ENCODE measurements at regions not wholly inside any gene's neighbourhood (a gene's known extent, or its start where the extent isn't known, plus 50 kb on each side); places are given as distances from the start of the nearest gene placed in this dataset.
A peak's percentile ranks its signal among the peaks of the same experiment; 100 is the strongest.

DNA sequence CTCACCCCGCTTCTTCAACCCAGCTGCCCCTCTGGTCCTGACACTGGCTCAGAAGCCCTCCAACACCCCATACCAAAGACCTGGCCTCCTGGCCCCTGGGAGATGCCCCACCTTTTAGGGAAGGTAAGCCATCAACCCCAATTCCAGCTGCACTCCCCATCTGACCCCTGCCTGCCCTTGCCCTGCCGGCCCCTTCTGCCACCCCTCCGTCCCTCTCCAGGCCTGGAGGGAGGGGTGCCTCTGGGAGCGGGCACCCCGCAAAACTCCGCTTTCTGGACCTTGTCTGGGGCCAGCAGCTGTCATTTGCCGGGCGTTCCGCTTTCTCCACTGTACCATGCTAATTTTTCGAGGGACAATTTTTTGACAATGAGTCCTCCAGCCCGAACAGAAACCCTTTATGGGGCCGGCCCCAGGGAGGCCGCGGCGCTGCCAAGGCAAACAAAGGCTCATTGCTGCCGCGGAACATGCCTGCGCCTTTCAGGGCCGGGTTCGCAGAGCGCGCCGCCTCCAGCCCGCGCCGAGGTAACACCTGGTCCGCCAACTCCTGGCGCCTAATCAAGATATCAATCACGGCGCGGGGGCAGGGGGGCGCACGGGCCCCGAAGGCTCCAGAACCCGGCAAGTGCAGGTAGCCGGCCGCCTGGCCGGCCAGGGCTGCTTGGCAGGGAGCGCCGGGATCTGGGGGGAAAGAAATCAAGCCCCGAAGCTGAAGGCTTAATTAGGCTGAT is 96.0 kb downstream of the INHBB start:
- peak; percentile 87 for DNase-seq

DNA sequence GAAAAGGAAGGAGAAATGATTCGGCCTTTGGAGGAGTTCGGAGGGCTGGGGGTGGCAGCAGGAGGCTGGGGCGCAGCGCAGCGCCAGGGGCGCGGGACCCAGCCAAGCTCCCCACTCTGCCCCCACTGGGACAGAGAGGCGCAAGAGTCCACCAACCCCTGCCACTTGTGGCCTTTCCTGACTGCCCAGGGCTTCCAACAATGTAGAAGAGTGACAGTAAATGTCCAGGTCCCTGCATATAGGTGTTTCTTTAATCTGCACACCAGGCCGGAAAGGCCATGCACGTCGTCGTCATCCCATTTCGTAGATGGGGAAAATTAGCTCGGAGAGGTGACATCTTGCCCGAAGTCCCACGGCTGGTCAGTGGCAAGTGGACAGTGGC is 96.6 kb downstream of the INHBB start:
- DNase-seq, result no peak

DNA sequence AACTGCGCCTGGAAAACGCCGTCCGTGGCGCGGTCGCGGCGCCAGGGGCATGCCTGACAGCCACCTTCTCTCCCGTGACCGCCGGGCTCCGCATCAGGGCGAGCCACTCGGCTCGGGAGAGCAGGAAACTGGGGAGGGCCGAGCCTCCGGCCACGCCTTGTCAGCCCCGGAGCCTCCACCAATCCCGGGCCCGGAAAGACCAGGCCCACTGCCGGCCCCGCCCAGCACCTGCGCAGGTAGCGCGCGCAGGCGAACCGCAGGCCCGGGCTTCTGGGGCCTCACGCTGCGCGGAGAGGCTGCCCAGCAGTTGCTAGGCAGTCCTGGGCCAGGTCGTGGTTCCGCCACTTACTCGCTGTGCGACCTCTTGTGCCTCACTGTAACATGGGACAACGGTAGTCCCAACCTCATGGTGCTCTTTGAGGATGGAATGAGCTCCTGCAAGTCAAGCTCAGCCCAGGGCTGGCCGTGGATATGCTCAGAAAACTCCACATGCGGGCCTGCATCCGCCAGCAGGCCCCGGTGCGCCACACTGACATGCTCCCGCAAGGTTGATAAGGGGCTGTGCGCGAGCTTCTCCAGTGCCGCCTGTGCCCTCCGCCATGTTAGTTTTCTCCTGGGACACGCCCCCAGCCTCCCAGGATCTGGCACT is 97.1 kb downstream of the INHBB start:
- peak; percentile 90 for DNase-seq

DNA sequence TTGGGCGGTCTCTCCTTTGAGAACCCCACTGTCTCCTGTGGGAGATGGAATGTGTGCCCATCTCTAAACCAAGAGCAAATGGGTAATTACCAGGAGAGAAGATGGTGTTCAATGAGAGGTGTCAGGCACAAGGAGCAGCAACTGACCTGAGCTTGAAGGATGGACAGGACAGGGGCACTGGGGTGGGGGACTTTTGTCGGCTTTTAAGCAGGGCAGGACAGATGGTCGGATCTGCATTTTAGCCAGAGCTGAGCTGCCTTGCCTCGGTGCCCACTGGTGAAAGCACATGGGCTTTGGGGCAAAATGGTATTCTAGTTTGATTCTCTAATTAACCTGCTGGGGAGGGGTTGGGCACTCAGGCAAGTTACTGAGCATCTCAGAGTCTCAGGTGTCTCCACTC is 98.0 kb downstream of the INHBB start:
- DNase-seq, result no peak

DNA sequence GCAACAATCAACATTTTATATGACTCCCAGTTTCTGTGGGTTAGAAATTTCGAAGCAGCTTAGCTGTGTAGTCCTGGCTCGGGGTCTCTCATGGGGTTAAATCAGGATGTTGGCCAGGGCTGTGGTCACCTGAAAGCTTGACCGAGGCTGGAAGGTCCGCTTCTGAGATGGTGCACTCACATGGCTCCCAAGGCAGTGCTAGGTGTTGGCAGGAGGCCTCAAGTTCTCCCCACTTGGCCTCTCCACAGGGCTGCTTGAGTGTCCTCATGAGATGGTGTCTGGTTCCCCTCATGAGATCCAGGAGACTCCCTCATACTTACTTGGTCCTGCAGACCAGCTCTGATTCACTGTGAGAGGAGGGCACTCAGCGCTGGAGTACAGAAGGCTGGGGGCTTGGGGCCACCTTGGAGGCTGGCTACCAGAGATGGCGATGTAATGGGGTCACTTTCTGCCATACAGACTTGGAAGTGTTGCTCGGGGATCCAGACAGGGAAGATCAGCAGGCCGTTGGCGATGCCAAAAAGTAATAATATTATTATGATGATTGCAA is 98.8 kb downstream of the INHBB start:
- no peak for DNase-seq

DNA sequence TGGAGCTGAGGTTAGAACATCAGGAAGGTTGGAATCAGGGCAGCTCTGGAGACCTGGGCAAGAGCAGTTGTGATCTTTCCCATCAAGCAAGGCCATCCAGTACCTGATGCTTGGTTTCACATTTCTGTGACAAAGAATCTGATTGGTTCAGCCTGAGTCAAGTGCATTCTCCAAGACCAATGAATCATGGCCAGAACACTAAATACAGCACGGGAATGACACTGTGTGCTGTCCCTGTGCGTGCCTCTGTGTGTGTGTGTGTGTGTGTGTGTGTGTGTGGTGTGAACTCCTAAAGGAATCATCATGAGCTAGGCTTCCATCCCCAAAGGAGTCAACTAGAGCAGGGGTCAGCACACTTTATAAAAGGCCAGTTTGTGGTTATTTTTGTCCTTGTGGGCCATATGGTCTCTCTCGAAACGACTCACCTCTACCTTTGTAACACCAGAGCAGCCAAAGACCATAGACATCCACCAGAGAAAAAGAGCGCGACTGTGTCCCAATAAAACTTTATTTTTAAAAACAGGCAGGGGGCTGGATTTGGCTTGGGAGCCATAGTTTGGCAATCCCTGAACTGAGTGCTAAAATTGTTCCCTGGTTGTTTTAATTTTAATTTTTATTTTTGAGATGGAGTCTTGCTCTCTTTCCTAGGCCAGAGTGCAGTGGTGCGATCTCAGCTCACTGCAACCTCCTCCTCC is 99.7 kb downstream of the INHBB start:
- DNase-seq, result peak; percentile 77

DNA sequence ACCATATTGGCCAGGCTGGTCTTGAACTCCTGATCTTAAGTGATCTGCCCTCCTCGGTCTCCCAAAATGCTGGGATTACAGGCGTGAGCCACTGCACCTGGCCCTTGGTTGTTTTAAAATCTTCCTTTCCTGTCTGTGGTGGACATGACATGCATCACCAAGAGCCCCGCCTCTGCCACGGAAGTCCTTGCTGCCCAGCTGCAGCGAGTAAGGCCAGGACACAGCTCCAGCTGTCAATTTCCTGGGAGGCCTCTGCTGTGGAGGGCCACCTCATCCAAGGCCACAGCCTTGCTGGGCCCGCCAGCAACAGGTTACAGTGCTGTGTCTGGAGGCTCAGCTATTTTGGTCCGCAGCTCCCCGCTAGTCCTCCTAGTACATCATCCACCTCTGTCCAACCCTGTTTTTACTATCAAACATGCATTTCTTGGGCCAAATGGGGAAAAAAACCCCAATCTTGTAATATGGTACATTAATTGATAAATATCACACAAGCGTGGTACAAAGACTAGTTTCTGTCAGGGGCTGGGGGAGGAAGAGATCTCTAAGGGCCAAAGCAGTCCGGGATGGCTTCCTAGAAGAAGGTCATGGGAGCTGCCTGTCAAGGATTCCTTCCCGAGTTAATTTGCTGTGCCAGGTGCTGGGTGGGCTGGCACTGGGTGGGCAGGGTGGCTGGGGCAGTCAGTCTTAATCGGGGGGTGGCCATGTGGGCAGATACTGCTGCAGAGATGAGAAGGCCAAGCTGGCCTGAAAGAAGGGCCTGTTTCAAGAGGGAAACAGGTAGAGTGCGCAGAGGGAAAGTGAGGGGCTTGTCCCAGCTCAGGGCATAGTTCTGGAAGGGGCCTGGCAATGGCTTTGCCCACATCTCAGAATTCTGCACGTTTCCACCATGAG is 100.5 kb downstream of the INHBB start:
- DNase-seq, result no peak

DNA sequence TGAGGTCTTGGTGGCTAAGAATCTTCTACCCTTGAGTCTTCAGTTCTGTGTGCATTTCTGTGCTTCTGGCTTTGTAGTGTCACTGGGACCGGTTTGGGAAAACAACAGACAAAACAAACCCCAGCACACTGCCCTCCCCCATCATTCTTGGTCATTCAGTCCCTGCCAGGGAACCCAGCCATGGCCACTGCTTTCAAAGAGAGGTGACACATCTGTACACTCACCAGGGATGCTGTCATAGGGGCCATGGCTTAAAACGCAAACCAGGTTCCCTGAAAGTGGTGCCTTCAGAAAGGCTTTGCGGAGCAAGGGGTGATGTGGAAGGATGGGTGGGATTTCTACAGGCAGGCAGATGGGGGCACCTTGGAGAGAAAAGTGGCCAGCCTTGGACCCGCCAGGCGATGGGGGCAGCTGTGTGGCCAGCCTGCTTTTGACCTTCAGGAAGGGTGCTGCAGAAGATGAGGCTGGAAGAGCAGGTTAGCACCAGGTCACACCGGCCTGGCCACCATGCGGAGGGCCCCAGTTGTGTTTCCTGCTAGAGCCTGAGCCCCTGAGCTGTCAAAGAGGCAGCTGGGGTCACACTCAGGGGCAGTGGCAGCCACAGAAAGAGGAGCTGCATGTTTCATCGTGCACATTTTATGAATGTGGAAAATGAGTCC is 101.3 kb downstream of the INHBB start:
- DNase-seq, result no peak

DNA sequence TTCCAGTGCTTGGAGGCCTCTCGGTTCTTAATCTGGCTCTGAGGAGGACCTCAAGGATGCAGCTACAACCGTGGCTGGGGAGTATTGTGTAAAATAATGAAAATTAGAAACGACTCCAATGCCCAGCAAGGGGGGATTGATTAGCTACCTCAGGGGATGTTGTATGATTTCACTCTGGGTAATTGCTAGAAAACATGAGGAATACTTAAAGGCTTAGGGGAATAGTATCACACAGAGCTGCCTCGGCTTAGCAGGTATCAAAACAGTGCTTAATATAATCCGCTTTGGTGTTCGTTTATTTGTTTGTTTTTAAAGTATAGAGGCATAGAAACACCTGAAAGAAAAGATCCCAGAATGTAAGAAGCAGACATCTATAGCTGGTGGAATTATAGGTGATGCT is 102.5 kb downstream of the INHBB start:
- DNase-seq, result no peak

DNA sequence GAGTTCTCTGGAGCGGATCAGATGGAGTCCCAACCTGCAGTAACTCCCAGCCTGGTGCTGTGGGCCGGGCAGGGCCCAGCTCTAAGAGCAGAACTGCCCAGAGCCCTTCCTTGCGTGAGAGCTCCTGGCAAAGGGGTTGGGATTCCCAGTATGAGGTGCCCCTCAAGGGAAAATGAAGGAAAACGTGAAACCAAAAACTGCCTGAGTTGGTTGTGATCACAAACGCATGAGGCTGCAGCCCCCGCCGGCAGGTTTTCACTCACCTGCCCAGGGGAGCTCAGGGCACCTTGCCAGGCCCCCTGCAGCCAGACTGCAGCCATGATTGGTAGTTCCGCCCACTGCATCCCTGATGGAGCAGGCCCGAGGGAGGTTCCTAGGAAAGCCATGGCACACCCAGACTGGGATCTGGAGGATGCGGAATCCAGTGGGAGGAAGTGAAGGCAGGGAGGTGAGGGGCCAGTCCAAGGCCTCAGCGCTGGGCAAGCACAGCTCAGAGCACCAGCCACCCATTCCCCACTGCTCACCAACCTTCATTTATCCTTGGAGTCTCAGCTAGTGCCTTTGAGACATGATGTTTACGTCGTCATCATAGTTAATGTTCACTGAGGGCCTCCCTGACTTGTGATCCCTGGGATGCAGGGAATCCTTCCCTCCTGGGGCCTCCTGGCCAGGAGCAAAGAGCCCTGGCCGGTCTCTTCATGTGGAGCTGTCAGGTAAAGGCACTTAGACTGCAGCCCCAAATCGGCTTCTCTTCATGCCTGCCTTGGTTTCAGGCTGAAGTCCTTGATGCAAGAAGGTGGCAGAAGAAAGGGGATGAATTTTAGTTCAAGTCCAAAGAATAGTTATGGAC is 103.2 kb downstream of the INHBB start:
- no peak for DNase-seq

DNA sequence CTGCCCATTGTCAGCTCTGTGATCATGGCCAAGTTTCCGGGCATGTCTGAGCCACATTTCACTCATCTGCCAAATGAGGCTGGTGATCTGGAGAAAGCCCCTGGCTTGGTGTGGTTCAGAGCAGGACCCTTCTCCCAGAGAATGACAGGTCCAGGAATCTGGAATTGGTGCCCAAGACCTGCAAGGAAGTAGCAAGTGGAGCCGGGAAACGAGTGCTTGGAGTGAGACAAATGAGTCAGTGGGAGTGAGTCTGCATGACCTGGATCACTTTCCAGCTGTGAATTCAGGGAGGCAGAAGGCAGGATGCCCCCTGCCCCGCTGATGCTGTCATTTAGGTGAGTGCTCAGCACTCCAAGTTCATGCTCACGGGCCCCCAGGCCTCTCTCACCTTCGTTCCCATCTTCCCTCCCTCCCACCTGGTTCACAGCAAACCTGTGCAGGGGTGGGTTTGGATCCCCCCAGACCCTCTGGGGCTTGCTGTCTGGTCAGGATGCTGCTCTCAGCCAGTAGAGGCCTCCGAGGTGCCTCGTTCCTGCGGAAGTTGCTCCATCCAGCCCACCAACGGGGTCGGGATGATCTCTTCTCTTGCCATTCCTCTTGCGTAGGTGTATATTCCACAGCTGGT is 104.4 kb downstream of the INHBB start:
- no peak for DNase-seq

DNA sequence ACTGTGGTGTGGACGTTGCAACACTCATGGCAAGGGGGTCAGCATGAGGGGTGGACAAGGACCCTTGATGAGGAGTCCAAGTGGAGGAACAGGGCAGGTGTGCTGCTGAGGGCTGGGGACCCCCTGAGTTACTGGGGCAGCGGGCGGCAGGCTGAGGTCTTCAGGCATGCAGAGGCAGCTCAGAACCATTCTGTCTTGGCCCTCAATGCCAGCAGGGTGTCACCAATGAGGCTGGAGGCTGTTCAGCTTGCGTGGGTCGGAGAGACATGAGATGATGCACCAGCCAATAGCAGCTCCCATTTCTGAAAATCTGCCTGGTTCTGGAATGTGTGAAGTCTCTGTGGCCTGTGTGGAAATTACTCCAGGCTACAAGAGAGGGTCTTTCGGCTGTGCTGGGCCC is 105.4 kb downstream of the INHBB start:
- no peak for DNase-seq

DNA sequence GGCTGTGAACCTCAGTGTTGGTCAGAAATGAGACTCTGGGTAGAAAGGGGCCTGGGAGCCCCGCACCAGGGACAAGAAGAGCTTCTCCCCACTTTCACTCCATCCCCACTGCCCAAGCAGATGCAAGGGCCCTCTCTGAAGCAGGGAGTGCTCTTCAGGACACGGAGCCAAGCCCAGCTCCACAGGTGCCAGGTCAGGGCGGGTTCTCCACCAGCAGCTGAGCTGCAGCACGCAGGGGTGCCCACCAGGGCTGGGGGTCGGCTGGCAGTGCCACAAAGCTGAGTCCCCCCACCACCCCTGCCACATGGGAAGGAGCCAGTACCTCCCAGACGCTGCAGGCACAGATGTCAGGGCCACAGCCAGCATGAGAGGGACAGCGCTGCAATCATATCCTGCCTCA is 106.2 kb downstream of the INHBB start:
- no peak for DNase-seq

DNA sequence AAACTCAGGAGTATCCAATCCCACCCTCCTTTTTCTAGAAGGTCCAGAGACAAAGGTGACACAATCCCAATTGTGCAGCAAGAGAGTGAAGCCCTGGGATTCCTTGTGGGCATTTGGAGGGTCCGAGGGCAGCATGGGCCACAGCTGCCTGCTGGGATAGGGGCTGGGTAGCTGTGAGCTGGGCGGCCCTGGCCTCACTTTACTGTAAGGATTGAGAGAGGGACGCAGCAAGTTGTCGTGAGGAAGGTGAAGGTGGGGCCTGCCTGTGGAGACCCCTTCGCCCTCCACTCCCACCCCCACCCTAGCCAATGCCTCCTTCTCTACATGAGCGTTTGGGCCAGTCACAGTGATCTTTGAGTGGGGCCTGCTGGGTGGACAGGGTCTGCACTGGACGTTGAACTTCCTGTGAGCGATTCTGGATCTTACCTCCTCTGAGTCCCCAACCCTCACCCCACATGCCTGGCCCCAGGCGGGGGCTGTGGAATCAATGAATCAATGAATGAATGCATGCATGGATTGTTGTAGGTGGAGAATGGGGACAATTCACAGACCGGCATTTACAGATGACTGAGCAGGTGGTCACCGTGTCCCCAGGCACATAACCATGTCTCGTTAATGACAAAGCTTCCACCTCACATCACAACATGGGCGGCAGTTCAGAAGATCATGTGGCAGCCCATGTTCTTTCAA is 107.2 kb downstream of the INHBB start:
- no peak for DNase-seq

DNA sequence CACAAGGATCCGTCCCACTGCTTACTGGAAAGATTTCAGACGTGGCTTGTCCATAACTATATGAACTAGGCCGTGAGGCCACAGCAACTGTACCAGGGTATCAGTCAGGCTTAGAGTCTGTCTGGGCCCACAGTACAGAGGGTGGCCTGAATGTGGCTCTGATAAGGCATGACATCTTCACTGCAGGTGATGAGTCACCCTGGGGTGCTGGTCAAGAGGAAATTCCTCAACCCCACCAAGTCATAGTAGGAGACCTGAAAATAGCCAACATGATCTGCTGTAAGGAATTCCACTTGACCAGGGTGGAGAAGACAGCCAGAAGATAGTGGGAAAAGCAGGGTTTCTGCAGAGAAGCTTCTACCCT is 107.7 kb downstream of the INHBB start:
- DNase-seq, result no peak

DNA sequence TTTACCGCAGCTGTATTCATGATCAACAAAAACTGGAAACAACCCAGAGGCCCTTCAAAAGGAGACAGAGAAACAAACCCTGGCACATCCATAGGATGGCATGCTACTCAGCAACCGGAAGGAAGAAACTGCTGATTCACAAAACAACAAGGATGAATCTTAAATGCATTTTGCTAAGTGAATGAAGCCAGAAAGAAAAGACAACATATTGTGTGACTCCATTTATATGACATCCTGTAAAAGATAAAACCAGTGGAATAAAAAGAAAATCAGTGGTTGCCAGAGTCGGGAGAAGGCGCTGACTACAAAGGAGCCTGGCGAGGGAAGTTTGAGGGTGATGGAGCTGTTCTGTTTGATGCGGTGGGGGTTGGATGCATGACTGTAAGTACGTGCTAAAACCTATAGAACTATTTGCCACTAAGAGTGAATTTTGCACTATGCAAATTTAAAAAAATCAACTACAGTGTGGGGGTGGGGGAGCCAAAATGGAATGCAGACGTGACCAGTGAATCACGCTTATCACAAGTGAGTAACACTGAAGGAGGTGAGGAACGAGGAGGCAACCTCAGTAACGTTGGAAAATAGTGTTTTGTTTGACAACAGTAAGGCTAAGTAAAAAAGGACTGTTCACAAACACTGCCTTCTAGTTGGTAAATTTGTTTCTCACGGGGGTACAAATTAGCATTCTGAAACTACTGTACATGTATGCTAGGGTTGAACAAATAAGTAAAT is 108.9 kb downstream of the INHBB start:
- DNase-seq, result no peak

DNA sequence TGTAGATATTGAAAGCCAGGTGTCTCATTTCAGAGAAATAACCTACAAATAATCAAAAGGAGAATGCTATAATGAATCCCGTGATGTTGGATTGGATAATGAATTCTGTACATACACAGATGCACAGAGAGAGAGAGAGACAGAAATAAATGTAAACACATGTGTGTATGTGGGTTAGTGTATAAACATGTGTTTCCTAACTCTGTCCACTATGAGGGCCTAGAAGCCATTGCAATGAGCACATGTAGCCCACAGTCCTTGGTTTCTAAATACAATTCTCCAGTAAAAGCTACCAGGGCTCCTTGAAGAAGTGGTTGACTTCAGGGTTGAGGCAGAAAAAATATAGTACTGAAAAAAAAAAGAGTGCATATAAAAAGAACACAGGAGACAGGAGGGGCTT is 109.5 kb downstream of the INHBB start:
- no peak for DNase-seq

DNA sequence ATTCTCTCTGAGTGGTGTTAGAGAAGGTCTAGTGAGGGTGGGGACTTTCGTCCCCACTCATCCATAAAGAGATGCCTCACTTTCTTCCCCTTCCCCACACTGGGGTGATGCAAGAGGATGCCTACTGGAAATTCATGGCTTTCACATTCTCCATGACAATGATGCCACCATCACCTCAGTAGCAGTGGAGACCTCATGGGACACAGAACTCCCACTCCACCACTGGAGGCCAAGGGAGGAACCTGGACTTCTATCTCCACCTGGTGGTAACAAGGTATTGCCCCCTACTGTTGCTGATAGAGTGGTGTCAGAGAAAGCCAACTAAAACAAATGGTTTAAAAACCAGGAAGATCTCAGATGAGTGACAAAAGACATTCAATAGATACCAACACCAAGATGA is 110.9 kb downstream of the INHBB start:
- no peak for DNase-seq

DNA sequence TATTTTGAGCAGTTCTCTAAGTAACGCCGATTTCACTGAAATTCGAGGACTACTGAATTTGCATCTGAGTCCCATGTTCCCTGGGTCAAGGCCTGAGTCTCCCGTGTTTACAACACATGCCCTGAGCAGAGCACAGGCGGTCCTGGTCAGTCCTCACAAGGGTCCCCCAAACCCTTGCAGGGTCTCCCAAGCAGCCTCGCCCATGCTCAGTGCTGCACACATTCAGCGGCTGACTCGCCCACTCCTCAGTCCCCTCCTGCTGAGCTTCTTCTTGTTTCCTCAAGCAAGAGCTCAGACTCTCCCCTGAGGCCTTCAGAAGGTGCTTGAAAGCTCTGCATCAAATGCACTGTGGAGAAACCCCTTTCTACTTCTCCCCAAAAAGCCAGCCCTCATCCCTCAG is 114.6 kb downstream of the INHBB start:
- no peak for DNase-seq

DNA sequence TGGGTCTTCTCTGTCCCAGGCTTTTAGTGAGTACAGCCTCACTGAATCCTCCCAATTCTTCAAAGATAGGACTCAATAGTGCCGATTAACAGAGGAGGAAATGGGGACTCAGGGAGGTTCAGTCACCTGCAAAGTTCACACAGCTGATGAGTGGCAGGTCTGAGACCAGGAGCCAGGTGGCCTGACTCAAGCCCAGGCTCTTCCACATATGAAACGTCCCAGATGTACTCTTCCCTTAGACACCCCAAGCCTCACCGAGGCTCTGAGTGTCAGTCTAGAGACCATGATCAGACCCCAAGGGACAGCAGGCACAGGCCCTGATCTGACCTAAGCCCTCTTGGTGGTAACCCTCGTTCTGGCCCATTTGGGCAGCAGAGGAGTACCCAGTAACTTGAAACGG is 115.2 kb downstream of the INHBB start:
- DNase-seq, result no peak
